Posterior vena cava (tissue), 2 donors: ENCODE measurements at regions not wholly inside any gene's neighbourhood (a gene's known extent, or its start where the extent isn't known, plus 50 kb on each side); places are given as distances from the start of the nearest gene placed in this dataset.

Experiments
- DNase-seq: peaks from one replicate; pipeline ENCODE4 v3.0.0-alpha.2; 2020; ENCODE audit warnings: low spot score
- intact Hi-C, 2 donors: fragments of 100-400 bp; cut with DNase I; formaldehyde crosslinking; loops; one replicate each; pipeline versions ENCODE4 v1.14.1 to v1.14.2; 2022 to 2023
- donor health status: DM: yes; HTN: yes; CAD: no.
- donor health status: DM: yes; HTN: yes; CAD: no.

GRCh38 chr2:120805011-120805410 is 69.3 kb downstream of the GLI2 start:
- intact Hi-C loops: loop anchor here in 1 of 2 donors (10.0 kb wide), 2 partner anchors 70 to 110 kb away; partner anchors contain the start of gene GLI2
- no peak for DNase-seq

- DNase-seq: no peak
- intact Hi-C loops: loop anchor here in 1 of 2 donors (10.0 kb wide), 2 partner anchors 71 to 109 kb away; partner anchors contain the start of gene GLI2
Measured at GRCh38 chr2:120805602-120806001, 69.9 kb downstream of the GLI2 start.

- no peak for DNase-seq
- intact Hi-C loops: loop anchor here in 1 of 2 donors (10.0 kb wide), 2 partner anchors 73 to 107 kb away; partner anchors contain the start of gene GLI2
Measured at GRCh38 chr2:120807751-120808150, 72.1 kb downstream of the GLI2 start.

GRCh38 chr2:120809151-120809550 is 73.5 kb downstream of the GLI2 start:
- intact Hi-C loops: loop anchor here in 1 of 2 donors (10.0 kb wide), 2 partner anchors 74 to 106 kb away; partner anchors contain the start of gene GLI2
- no peak for DNase-seq

- intact Hi-C loops: loop anchor here in 1 of 2 donors (10.0 kb wide), 2 partner anchors 75 to 105 kb away; partner anchors contain the start of gene GLI2
- no peak for DNase-seq
Measured at GRCh38 chr2:120809609-120810440, 74.2 kb downstream of the GLI2 start.

GRCh38 chr2:120810639-120811038 is 75.0 kb downstream of the GLI2 start:
- DNase-seq: no peak
- intact Hi-C loops: no loop called here

- DNase-seq: no peak
- intact Hi-C loops: no loop called here
Measured at GRCh38 chr2:120812866-120813265, 77.2 kb downstream of the GLI2 start.

- DNase-seq: peak; percentile 66
- intact Hi-C loops: no loop called here
Measured at GRCh38 chr2:120814352-120814751, 78.7 kb downstream of the GLI2 start.

- DNase-seq: peak; percentile 49
- intact Hi-C loops: no loop called here
Measured at GRCh38 chr2:120815292-120815691, 79.6 kb downstream of the GLI2 start.

GRCh38 chr2:120817136-120817955 is 81.7 kb downstream of the GLI2 start:
- intact Hi-C loops: no loop called here
- peak; percentile 48 for DNase-seq

- intact Hi-C loops: no loop called here
Measured at GRCh38 chr2:120817956-120818325, 82.3 kb downstream of the GLI2 start.

GRCh38 chr2:120818441-120818920 is 82.8 kb downstream of the GLI2 start:
- peak; percentile 92 for DNase-seq
- intact Hi-C loops: no loop called here

More at GRCh38 chr2:120817956-120818325, 82.3 kb downstream of the GLI2 start:
- peak; percentile 75 for DNase-seq

GRCh38 chr2:120819720-120820210 is 84.1 kb downstream of the GLI2 start:
- intact Hi-C loops: no loop called here
- DNase-seq: peak; percentile 71

GRCh38 chr2:120820263-120820952 is 84.7 kb downstream of the GLI2 start:
- intact Hi-C loops: no loop called here
- peak; percentile 80 for DNase-seq

- intact Hi-C loops: loop anchor here in 1 of 2 donors (1.0 kb wide), 1 partner anchor 84 kb away; no protein-coding TSS in a partner anchor
- DNase-seq: peak; percentile 85
Measured at GRCh38 chr2:120820953-120821279, 85.2 kb downstream of the GLI2 start.

GRCh38 chr2:120821446-120822160 is 85.9 kb downstream of the GLI2 start:
- intact Hi-C loops: loop anchor here in 1 of 2 donors (1.0 kb wide), 1 partner anchor 84 kb away; no protein-coding TSS in a partner anchor
- peak; percentile 79 for DNase-seq

- intact Hi-C loops: no loop called here
Measured at GRCh38 chr2:120822933-120823332, 87.3 kb downstream of the GLI2 start.

GRCh38 chr2:120823551-120823950 is 87.9 kb downstream of the GLI2 start:
- intact Hi-C loops: no loop called here
- DNase-seq: peak; percentile 56

More at GRCh38 chr2:120822933-120823332, 87.3 kb downstream of the GLI2 start:
- peak; percentile 62 for DNase-seq
